H1 (cell line): ENCODE measurements at regions not wholly inside any gene's neighbourhood (a gene's known extent, or its start where the extent isn't known, plus 50 kb on each side); places are given as distances from the start of the nearest gene placed in this dataset.

Experiments used
- CREB1 ChIP-seq: IDR thresholded peaks from 2 replicates; pipeline ENCODE4 v1.6.1; 2012; ENCODE audit warnings: inconsistent platforms
- CTBP2 ChIP-seq: IDR thresholded peaks from 2 replicates; pipeline ENCODE4 v1.7.0; 2011; ENCODE audit warnings: borderline replicate concordance, mild to moderate bottlenecking, moderate library complexity, mixed read lengths, low read length; ENCODE audit not compliant: insufficient read depth, insufficient read length
- EZH2 ChIP-seq: fragments of 200-600 bp; sonication (generic); IDR thresholded peaks from 2 replicates; pipeline ENCODE4 v1.7.1; 2012; ENCODE audit warnings: low read depth, mild to moderate bottlenecking, moderate library complexity, low read length, inconsistent platforms; ENCODE audit not compliant: severe bottlenecking
- POLR2A ChIP-seq, 2 experiments: IDR thresholded peaks; 1 replicate in 1 of 2; 2 replicates in 1 of 2; pipeline ENCODE4 v1.6.1; 2011; ENCODE audit warnings: low read depth in 2 of 2, low read length in 2 of 2, mild to moderate bottlenecking in 2 of 2; ENCODE audit errors: control extremely low read depth in 1 of 2
- USF2 ChIP-seq: IDR thresholded peaks from 2 replicates; pipeline ENCODE4 v1.6.1; 2011; ENCODE audit warnings: low read length, improper control_type of control experiment
- TF ChIP-seq, protein P1 (sequence below), 3 experiments: IDR thresholded peaks; 1 replicate in 2 of 3; 2 replicates in 1 of 3; pipeline versions ENCODE4 v1.5.1 to v1.6.1; 2011; ENCODE audit warnings: low read length in 3 of 3, mild to moderate bottlenecking in 3 of 3, inconsistent platforms in 2 of 3, low read depth in 1 of 3, moderate library complexity in 1 of 3; ENCODE audit not compliant: insufficient read depth in 1 of 3; ENCODE audit errors: control extremely low read depth in 1 of 3
- TF ChIP-seq, protein P2 (sequence below): fragments of 300-600 bp; sonication (generic); IDR thresholded peaks from 2 replicates; pipeline ENCODE4 v1.7.1; 2012; ENCODE audit warnings: low read length, moderate library complexity, mild to moderate bottlenecking, inconsistent platforms; ENCODE audit not compliant: insufficient replicate concordance

DNA sequence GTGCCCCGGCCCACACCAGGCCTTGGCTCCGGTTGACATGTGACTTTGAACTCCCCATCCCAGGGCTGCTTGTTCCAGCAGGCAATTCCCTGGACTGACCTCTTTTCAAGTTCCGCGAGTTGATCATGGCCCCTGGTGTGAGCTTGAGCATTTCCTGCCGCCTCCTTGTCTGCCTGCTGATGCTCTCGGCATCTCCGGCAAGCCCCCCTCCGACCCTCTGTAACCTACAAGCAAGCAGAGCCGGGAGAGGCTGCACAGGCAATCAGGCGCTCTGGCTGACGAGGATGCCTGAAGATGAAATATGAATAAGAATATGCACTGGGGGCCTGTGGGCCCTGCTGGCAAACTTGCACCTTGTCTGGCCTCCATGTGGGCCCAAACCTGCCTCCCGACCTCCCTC, 304.9 kb upstream of the MKI67 start:
- TF ChIP-seq, protein P1, sequence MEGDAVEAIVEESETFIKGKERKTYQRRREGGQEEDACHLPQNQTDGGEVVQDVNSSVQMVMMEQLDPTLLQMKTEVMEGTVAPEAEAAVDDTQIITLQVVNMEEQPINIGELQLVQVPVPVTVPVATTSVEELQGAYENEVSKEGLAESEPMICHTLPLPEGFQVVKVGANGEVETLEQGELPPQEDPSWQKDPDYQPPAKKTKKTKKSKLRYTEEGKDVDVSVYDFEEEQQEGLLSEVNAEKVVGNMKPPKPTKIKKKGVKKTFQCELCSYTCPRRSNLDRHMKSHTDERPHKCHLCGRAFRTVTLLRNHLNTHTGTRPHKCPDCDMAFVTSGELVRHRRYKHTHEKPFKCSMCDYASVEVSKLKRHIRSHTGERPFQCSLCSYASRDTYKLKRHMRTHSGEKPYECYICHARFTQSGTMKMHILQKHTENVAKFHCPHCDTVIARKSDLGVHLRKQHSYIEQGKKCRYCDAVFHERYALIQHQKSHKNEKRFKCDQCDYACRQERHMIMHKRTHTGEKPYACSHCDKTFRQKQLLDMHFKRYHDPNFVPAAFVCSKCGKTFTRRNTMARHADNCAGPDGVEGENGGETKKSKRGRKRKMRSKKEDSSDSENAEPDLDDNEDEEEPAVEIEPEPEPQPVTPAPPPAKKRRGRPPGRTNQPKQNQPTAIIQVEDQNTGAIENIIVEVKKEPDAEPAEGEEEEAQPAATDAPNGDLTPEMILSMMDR (IDR thresholded peaks at IDR 0.05; ENCODE audit: control extremely low read depth in 1 of 3, insufficient read depth in 1 of 3, low read depth in 1 of 3, low read length in 3 of 3) = no peak
- TF ChIP-seq, protein P2, sequence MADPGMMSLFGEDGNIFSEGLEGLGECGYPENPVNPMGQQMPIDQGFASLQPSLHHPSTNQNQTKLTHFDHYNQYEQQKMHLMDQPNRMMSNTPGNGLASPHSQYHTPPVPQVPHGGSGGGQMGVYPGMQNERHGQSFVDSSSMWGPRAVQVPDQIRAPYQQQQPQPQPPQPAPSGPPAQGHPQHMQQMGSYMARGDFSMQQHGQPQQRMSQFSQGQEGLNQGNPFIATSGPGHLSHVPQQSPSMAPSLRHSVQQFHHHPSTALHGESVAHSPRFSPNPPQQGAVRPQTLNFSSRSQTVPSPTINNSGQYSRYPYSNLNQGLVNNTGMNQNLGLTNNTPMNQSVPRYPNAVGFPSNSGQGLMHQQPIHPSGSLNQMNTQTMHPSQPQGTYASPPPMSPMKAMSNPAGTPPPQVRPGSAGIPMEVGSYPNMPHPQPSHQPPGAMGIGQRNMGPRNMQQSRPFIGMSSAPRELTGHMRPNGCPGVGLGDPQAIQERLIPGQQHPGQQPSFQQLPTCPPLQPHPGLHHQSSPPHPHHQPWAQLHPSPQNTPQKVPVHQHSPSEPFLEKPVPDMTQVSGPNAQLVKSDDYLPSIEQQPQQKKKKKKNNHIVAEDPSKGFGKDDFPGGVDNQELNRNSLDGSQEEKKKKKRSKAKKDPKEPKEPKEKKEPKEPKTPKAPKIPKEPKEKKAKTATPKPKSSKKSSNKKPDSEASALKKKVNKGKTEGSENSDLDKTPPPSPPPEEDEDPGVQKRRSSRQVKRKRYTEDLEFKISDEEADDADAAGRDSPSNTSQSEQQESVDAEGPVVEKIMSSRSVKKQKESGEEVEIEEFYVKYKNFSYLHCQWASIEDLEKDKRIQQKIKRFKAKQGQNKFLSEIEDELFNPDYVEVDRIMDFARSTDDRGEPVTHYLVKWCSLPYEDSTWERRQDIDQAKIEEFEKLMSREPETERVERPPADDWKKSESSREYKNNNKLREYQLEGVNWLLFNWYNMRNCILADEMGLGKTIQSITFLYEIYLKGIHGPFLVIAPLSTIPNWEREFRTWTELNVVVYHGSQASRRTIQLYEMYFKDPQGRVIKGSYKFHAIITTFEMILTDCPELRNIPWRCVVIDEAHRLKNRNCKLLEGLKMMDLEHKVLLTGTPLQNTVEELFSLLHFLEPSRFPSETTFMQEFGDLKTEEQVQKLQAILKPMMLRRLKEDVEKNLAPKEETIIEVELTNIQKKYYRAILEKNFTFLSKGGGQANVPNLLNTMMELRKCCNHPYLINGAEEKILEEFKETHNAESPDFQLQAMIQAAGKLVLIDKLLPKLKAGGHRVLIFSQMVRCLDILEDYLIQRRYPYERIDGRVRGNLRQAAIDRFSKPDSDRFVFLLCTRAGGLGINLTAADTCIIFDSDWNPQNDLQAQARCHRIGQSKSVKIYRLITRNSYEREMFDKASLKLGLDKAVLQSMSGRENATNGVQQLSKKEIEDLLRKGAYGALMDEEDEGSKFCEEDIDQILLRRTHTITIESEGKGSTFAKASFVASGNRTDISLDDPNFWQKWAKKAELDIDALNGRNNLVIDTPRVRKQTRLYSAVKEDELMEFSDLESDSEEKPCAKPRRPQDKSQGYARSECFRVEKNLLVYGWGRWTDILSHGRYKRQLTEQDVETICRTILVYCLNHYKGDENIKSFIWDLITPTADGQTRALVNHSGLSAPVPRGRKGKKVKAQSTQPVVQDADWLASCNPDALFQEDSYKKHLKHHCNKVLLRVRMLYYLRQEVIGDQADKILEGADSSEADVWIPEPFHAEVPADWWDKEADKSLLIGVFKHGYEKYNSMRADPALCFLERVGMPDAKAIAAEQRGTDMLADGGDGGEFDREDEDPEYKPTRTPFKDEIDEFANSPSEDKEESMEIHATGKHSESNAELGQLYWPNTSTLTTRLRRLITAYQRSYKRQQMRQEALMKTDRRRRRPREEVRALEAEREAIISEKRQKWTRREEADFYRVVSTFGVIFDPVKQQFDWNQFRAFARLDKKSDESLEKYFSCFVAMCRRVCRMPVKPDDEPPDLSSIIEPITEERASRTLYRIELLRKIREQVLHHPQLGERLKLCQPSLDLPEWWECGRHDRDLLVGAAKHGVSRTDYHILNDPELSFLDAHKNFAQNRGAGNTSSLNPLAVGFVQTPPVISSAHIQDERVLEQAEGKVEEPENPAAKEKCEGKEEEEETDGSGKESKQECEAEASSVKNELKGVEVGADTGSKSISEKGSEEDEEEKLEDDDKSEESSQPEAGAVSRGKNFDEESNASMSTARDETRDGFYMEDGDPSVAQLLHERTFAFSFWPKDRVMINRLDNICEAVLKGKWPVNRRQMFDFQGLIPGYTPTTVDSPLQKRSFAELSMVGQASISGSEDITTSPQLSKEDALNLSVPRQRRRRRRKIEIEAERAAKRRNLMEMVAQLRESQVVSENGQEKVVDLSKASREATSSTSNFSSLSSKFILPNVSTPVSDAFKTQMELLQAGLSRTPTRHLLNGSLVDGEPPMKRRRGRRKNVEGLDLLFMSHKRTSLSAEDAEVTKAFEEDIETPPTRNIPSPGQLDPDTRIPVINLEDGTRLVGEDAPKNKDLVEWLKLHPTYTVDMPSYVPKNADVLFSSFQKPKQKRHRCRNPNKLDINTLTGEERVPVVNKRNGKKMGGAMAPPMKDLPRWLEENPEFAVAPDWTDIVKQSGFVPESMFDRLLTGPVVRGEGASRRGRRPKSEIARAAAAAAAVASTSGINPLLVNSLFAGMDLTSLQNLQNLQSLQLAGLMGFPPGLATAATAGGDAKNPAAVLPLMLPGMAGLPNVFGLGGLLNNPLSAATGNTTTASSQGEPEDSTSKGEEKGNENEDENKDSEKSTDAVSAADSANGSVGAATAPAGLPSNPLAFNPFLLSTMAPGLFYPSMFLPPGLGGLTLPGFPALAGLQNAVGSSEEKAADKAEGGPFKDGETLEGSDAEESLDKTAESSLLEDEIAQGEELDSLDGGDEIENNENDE = no peak
- no peak for TF ChIP-seq USF2
- no peak for TF ChIP-seq POLR2A (IDR thresholded peaks at IDR 0.05; ENCODE audit: control extremely low read depth in 1 of 2, low read depth in 2 of 2, low read length in 2 of 2)
- TF ChIP-seq EZH2 = no peak
- no peak for TF ChIP-seq CTBP2
- no peak for TF ChIP-seq CREB1
